ENCODE measurements at regions not wholly inside any gene's neighbourhood (a gene's known extent, or its start where the extent isn't known, plus 50 kb on each side); places are given as distances from the start of the nearest gene placed in this dataset.

DNA sequence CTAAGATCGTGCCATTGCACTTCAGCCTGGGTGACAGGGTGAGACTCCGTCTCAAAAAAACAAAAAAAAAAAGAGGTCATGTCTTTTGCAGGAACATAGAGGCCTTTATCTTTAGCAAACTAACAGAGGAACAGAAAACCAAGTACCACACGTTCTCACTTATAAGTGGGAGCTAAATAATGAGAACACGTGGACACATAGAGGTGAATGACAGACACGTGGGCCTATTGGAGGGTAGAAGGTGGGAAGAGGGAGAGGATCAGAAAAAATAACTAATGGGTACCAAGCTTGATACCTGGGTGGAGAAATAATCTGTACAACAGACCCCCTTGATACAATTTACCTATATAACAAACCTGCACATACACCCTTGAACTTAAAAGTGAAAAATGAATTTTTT, 401.4 kb upstream of the NAALADL2 start:
- 100% methylated on average over 1 of the region's 5 CpGs for WGBS
- Histone ChIP-seq H2AFZ (ENCODE audit: low read depth, low read length) (no peak overlapping the region), H2BK5ac (ENCODE audit: low read depth, low read length, poor library complexity, severe bottlenecking) (no peak overlapping the region), H3K79me1 (replicated peaks; ENCODE audit: low read length, poor library complexity, severe bottlenecking) (no peaks in the 10 kb centered on the region), H3K9ac (ENCODE audit: low read length) (no peak overlapping the region), H3K4ac (ENCODE audit: low read depth in 1 of 2, low read length in 2 of 2) (no peak overlapping the region), H3K4me2 (ENCODE audit: low read length, poor library complexity, severe bottlenecking) (no peak overlapping the region), H3K27ac (ENCODE audit: low read length, poor library complexity, severe bottlenecking) (no peak overlapping the region), H2BK15ac (ENCODE audit: low read depth, poor library complexity, severe bottlenecking) (no peak overlapping the region), H3K27me3 (ENCODE audit: control insufficient read depth in 1 of 2, insufficient read depth in 1 of 2, low read length in 2 of 2) (no peaks in the 10 kb centered on the region), H2BK120ac (ENCODE audit: low read depth, low read length) (no peak overlapping the region), H4K8ac (ENCODE audit: low read length) (no peak overlapping the region), H3K14ac (ENCODE audit: low read length in 2 of 2) (no peak overlapping the region), H3K9me3 (ENCODE audit: control insufficient read depth, low read length) (peaks cover 2% of the 10 kb centered on the region), H3K36me3 (ENCODE audit: control insufficient read depth in 1 of 2, insufficient read depth in 2 of 2, low read depth in 1 of 2, low read length in 2 of 2) (peaks cover 0 to 2% of the 10 kb centered on the region in 2 experiments), H3K4me1 (ENCODE audit: control insufficient read depth, insufficient read depth, low read depth, low read length) (no peaks in the 10 kb centered on the region), H3K4me3 (ENCODE audit: insufficient read depth in 1 of 2, low read depth in 1 of 2, low read length in 2 of 2) (no peak overlapping the region), H2BK12ac (ENCODE audit: low read length in 2 of 2) (no peak overlapping the region), H3K18ac (ENCODE audit: low read depth in 1 of 2, low read length in 2 of 2) (no peak overlapping the region), H4K91ac (ENCODE audit: low read length) (no peak overlapping the region), H2AK5ac (ENCODE audit: low read length, severe bottlenecking) (no peak overlapping the region), H3K23ac (ENCODE audit: low read length in 2 of 2) (no peak overlapping the region)
- DNase-seq = no peak

DNA sequence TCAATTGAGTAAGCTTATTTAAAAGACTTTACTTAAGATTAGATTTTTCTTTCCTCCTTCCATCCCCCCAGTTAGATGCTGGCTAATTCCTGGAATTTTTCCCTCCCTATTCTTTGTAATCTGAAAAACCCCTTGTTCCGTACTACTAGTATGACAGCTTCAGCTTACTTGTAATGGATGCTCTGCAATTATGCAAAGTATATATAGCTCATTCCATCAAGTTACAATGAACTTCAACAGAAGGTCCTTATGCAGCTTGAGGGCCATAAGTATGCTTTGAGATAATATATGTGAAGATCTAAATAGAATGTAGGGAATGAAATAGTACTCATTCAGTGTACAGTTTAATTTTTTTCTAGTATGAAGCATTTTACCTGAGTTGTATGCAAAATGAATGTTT, 398.3 kb upstream of the NAALADL2 start:
- Histone ChIP-seq H3K79me1 (replicated peaks; ENCODE audit: low read length, poor library complexity, severe bottlenecking) (peaks cover 1% of the 10 kb centered on the region), H2BK5ac (ENCODE audit: low read depth, low read length, poor library complexity, severe bottlenecking) (no peak overlapping the region), H3K4ac (ENCODE audit: low read depth in 1 of 2, low read length in 2 of 2) (no peak overlapping the region), H4K8ac (ENCODE audit: low read length) (no peak overlapping the region), H2BK12ac (ENCODE audit: low read length in 2 of 2) (no peak overlapping the region), H3K9me3 (ENCODE audit: control insufficient read depth, low read length) (no peaks in the 10 kb centered on the region), H3K18ac (ENCODE audit: low read depth in 1 of 2, low read length in 2 of 2) (no peak overlapping the region), H2AFZ (ENCODE audit: low read depth, low read length) (no peak overlapping the region), H4K91ac (ENCODE audit: low read length) (no peak overlapping the region), H3K27ac (ENCODE audit: low read length, poor library complexity, severe bottlenecking) (no peak overlapping the region), H3K4me2 (ENCODE audit: low read length, poor library complexity, severe bottlenecking) (no peak overlapping the region), H2AK5ac (ENCODE audit: low read length, severe bottlenecking) (no peak overlapping the region), H3K36me3 (ENCODE audit: control insufficient read depth in 1 of 2, insufficient read depth in 2 of 2, low read depth in 1 of 2, low read length in 2 of 2) (peaks cover 0 to 2% of the 10 kb centered on the region in 2 experiments), H3K23ac (ENCODE audit: low read length in 2 of 2) (no peak overlapping the region), H3K14ac (ENCODE audit: low read length in 2 of 2) (no peak overlapping the region), H3K4me1 (ENCODE audit: control insufficient read depth, insufficient read depth, low read depth, low read length) (no peaks in the 10 kb centered on the region), H3K4me3 (ENCODE audit: insufficient read depth in 1 of 2, low read depth in 1 of 2, low read length in 2 of 2) (no peak overlapping the region), H2BK120ac (ENCODE audit: low read depth, low read length) (no peak overlapping the region), H3K27me3 (ENCODE audit: control insufficient read depth in 1 of 2, insufficient read depth in 1 of 2, low read length in 2 of 2) (no peaks in the 10 kb centered on the region), H2BK15ac (ENCODE audit: low read depth, poor library complexity, severe bottlenecking) (no peak overlapping the region), H3K9ac (ENCODE audit: low read length) (no peak overlapping the region)
- no CpG with 5 or more reads among the region's 1 CpG for WGBS
- no peak for DNase-seq

GRCh38 chr3:174462916-174463315, 396.2 kb upstream of the NAALADL2 start:
- no peak overlapping the region for H3K14ac ChIP-seq (ENCODE audit: low read length in 2 of 2)

DNA sequence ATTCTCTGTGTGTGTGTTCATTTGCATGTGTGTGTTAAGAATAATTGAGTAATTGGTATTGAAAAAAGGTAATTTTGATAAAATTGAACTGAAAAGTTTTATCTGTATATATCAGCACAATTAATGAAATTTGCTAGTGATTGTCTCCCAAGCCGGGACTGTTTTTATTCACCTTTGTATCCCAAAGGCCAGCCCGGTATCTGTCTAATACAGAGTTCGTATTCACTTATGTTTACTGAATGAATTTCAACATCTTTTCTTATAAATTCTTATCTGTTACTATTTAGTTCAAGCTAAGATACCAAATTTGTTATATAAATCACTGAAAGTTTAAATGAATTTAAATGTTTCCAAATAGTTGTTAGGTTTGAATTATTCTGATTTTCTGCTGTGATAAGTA, 394.0 kb upstream of the NAALADL2 start:
- Histone ChIP-seq H3K36me3 (ENCODE audit: control insufficient read depth in 1 of 2, insufficient read depth in 2 of 2, low read depth in 1 of 2, low read length in 2 of 2) (no peaks in the 10 kb centered on the region), H3K4me2 (ENCODE audit: low read length, poor library complexity, severe bottlenecking) (no peak overlapping the region), H3K27me3 (ENCODE audit: control insufficient read depth in 1 of 2, insufficient read depth in 1 of 2, low read length in 2 of 2) (no peaks in the 10 kb centered on the region), H3K18ac (ENCODE audit: low read depth in 1 of 2, low read length in 2 of 2) (no peak overlapping the region), H2AFZ (ENCODE audit: low read depth, low read length) (no peak overlapping the region), H3K23ac (ENCODE audit: low read length in 2 of 2) (no peak overlapping the region), H3K9me3 (ENCODE audit: control insufficient read depth, low read length) (no peaks in the 10 kb centered on the region), H2BK120ac (ENCODE audit: low read depth, low read length) (no peak overlapping the region), H2BK5ac (ENCODE audit: low read depth, low read length, poor library complexity, severe bottlenecking) (no peak overlapping the region), H2BK12ac (ENCODE audit: low read length in 2 of 2) (no peak overlapping the region), H4K91ac (ENCODE audit: low read length) (no peak overlapping the region), H3K14ac (ENCODE audit: low read length in 2 of 2) (no peak overlapping the region), H3K4me1 (ENCODE audit: control insufficient read depth, insufficient read depth, low read depth, low read length) (no peaks in the 10 kb centered on the region), H2AK5ac (ENCODE audit: low read length, severe bottlenecking) (no peak overlapping the region), H4K8ac (ENCODE audit: low read length) (no peak overlapping the region), H3K9ac (ENCODE audit: low read length) (no peak overlapping the region), H3K4me3 (ENCODE audit: insufficient read depth in 1 of 2, low read depth in 1 of 2, low read length in 2 of 2) (no peak overlapping the region), H3K27ac (ENCODE audit: low read length, poor library complexity, severe bottlenecking) (no peak overlapping the region), H3K79me1 (replicated peaks; ENCODE audit: low read length, poor library complexity, severe bottlenecking) (peaks cover 1% of the 10 kb centered on the region), H2BK15ac (ENCODE audit: low read depth, poor library complexity, severe bottlenecking) (no peak overlapping the region), H3K4ac (ENCODE audit: low read depth in 1 of 2, low read length in 2 of 2) (no peak overlapping the region)
- no CpG with 5 or more reads among the region's 3 CpGs for WGBS
- DNase-seq = no peak

More at GRCh38 chr3:174462916-174463315, 396.2 kb upstream of the NAALADL2 start:
- Histone ChIP-seq H3K4ac (ENCODE audit: low read depth in 1 of 2, low read length in 2 of 2) (no peak overlapping the region), H3K9me3 (ENCODE audit: control insufficient read depth, low read length) (no peaks in the 10 kb centered on the region), H3K27me3 (ENCODE audit: control insufficient read depth in 1 of 2, insufficient read depth in 1 of 2, low read length in 2 of 2) (no peaks in the 10 kb centered on the region), H3K36me3 (ENCODE audit: control insufficient read depth in 1 of 2, insufficient read depth in 2 of 2, low read depth in 1 of 2, low read length in 2 of 2) (peaks cover 0 to 2% of the 10 kb centered on the region in 2 experiments), H3K4me1 (ENCODE audit: control insufficient read depth, insufficient read depth, low read depth, low read length) (no peaks in the 10 kb centered on the region), H3K23ac (ENCODE audit: low read length in 2 of 2) (no peak overlapping the region), H2BK12ac (ENCODE audit: low read length in 2 of 2) (no peak overlapping the region), H3K27ac (ENCODE audit: low read length, poor library complexity, severe bottlenecking) (no peak overlapping the region), H2AFZ (ENCODE audit: low read depth, low read length) (no peak overlapping the region), H2BK120ac (ENCODE audit: low read depth, low read length) (no peak overlapping the region), H4K91ac (ENCODE audit: low read length) (no peak overlapping the region), H3K18ac (ENCODE audit: low read depth in 1 of 2, low read length in 2 of 2) (no peak overlapping the region), H2BK5ac (ENCODE audit: low read depth, low read length, poor library complexity, severe bottlenecking) (no peak overlapping the region), H3K9ac (ENCODE audit: low read length) (no peak overlapping the region), H3K79me1 (replicated peaks; ENCODE audit: low read length, poor library complexity, severe bottlenecking) (peaks cover 1% of the 10 kb centered on the region), H2BK15ac (ENCODE audit: low read depth, poor library complexity, severe bottlenecking) (no peak overlapping the region), H3K4me2 (ENCODE audit: low read length, poor library complexity, severe bottlenecking) (no peak overlapping the region), H3K4me3 (ENCODE audit: insufficient read depth in 1 of 2, low read depth in 1 of 2, low read length in 2 of 2) (no peak overlapping the region), H2AK5ac (ENCODE audit: low read length, severe bottlenecking) (no peak overlapping the region), H4K8ac (ENCODE audit: low read length) (no peak overlapping the region)
- no peak for DNase-seq

Data from mesenchymal stem cell (in vitro differentiated cells and primary cell).